Esophagus muscularis mucosa (tissue), 3 donors: ENCODE measurements at regions not wholly inside any gene's neighbourhood (a gene's known extent, or its start where the extent isn't known, plus 50 kb on each side); places are given as distances from the start of the nearest gene placed in this dataset.

Source experiments
- POLR2A ChIP-seq: fragments of 450-650 bp; IDR thresholded peaks from one replicate; pipeline ENCODE4 v1.6.1; 2017; ENCODE audit warnings: antibody characterized with exemption, moderate library complexity, mild to moderate bottlenecking, low read depth
- POLR2AphosphoS5 ChIP-seq, 2 donors: sonication (generic); formaldehyde crosslinking; IDR thresholded peaks; one replicate each; pipeline ENCODE4 v1.6.1; 2017; ENCODE audit warnings: antibody characterized with exemption in 2 of 2
- TF ChIP-seq, protein P1 (sequence below), 3 experiments: fragments of 200-600 bp in 2 of 3; fragments of 450-650 bp in 1 of 3; sonication (generic) in 2 of 3; IDR thresholded peaks; one replicate each; pipeline ENCODE4 v1.5.1; 2017 to 2019; ENCODE audit warnings: antibody characterized with exemption in 3 of 3, mild to moderate bottlenecking in 2 of 3, moderate library complexity in 1 of 3

DNA sequence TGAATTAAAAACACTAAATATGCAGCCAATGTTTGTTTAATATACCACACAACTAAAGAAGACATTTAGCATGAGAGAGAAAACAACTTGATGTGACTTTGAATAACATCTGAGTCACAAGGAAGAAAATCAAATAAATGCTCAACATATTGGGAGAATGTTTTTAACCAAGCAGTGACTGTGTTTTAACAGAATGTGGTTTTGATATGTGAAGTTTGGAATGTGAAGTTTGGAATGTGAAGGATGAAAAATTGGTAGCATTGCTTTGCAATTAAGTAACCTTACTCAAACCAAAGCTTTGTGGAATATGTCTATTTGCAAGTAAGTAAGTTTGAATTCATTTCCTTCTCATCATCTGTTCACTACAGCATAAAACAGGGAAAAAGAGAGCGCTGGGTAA, 128.2 kb upstream of the DNAJC10 start:
- TF ChIP-seq, protein P1, sequence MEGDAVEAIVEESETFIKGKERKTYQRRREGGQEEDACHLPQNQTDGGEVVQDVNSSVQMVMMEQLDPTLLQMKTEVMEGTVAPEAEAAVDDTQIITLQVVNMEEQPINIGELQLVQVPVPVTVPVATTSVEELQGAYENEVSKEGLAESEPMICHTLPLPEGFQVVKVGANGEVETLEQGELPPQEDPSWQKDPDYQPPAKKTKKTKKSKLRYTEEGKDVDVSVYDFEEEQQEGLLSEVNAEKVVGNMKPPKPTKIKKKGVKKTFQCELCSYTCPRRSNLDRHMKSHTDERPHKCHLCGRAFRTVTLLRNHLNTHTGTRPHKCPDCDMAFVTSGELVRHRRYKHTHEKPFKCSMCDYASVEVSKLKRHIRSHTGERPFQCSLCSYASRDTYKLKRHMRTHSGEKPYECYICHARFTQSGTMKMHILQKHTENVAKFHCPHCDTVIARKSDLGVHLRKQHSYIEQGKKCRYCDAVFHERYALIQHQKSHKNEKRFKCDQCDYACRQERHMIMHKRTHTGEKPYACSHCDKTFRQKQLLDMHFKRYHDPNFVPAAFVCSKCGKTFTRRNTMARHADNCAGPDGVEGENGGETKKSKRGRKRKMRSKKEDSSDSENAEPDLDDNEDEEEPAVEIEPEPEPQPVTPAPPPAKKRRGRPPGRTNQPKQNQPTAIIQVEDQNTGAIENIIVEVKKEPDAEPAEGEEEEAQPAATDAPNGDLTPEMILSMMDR (IDR thresholded peaks at IDR 0.05), result no peak
- no peak for TF ChIP-seq POLR2AphosphoS5 (IDR thresholded peaks at IDR 0.05)
- TF ChIP-seq POLR2A, result no peak
